Stimulated activated CD8-positive, alpha-beta memory T cell treated with anti-CD3 and anti-CD28 coated beads, Interleukin-12 subunit alpha, Interleukin-12 subunit beta, amount 100 ng/mL, for 4 hours (primary cell): ENCODE measurements at regions not wholly inside any gene's neighbourhood (a gene's known extent, or its start where the extent isn't known, plus 50 kb on each side); places are given as distances from the start of the nearest gene placed in this dataset.

Experiments used
- DNase-seq: peaks from one replicate; pipeline ENCODE4 v3.0.0-alpha.2; 2020; ENCODE audit warnings: low read depth

GRCh38 chr6:102407886-102408741 is 1014.6 kb downstream of the GRIK2 start:
- no peak for DNase-seq

- DNase-seq, result no peak
These were observed 1012.4 kb downstream of the GRIK2 start for GRCh38 chr6:102405860-102406259.

GRCh38 chr6:102402635-102403329 is 1009.3 kb downstream of the GRIK2 start:
- no peak for DNase-seq

- no peak for DNase-seq
These were observed 1005.4 kb downstream of the GRIK2 start for GRCh38 chr6:102398788-102399390.

GRCh38 chr6:102390541-102390940 is 997.0 kb downstream of the GRIK2 start:
- no peak for DNase-seq

DNA sequence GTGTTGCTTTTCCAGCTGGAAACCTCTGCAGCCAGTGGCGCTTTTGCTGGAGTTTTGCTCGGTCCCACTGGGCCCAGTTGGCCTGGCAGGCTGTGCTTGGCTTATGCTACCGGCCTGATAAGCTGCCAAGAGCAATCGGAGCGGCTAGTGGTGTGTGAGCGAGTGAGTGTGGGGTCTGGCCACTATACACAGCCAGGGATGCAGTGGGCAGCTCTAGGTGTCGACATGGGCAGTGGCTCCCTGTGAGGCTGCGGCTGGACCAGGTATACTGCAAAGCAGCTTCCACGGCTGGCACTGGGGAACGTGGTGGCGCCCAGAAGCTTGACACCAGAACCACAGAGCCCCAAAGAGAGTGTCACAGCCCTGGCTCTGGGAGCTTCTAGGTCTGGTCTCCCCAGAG is 996.5 kb downstream of the GRIK2 start:
- no peak for DNase-seq

DNA sequence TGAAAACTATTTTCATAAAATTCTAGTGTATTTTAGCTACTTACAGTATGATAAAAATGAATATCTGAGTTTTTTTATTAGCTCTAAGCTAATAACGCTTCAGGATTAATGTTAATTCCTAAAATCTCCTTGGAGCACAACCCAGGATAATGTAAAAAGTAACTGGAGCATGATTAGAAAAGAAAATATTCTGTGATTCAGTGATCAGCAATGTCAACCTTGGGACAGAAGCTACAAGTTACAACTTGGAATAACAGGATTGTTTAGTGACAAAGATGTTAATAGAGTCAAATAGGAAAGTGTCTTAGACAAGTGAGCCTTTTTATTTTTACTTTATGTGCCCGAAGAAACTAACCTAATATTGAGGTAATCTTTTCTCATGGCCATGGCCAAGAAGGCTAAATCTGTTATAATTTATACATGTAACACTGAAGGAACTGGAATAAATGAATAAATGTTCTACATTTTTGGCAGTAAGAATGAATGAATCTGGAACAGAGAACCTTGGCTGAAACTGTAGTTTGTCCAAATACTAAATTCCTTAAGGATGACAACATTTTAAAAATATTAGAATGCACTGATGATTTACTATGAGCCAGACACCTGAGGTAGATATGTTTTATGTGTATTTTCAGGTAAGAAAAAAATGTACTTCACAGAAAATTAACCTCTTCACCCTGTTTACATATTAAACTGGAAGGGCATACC is 994.0 kb downstream of the GRIK2 start:
- DNase-seq, result no peak

DNA sequence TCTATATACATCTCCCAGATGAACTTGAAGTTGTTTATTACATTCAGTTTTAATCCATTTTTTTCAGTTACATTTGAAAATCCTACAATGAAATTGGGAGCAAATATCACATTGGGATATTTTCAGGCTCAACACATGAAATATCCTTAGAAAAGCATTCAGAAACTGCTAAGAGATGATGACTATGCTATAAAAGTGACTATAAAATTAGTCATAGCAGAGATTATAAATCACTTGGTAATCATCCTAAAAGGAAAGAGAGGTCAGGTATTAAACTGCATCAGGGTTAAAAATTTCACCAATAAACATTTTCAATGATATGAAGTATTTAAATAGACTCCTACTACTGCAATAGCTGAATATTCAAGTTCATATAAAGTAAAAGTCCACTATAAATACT is 987.7 kb downstream of the GRIK2 start:
- DNase-seq, result no peak

- DNase-seq, result no peak
These were observed 962.7 kb downstream of the GRIK2 start for GRCh38 chr6:102356170-102356569.

DNA sequence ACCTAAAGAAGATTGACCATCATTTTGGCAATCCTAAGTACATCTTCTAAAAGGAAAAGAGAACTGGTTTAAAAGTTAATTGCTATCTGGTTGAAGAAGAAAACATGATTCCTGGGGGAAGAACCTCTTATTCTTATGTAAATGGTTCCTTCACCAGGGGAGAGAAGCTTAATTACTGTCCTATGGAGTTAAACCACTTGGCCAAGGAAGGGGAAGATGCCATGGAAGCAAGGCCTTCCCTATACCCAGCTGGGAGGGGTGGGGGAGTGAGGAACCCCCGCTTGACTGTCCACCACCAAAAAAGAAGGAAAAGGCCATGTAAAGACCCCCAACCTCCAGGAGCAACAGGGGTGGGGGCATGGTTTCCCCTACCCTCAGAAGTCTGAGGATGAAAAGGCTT is 962.1 kb downstream of the GRIK2 start:
- no peak for DNase-seq

- DNase-seq, result no peak
These were observed 959.0 kb downstream of the GRIK2 start for GRCh38 chr6:102352552-102352951.

GRCh38 chr6:102344769-102345168 is 951.3 kb downstream of the GRIK2 start:
- no peak for DNase-seq

DNA sequence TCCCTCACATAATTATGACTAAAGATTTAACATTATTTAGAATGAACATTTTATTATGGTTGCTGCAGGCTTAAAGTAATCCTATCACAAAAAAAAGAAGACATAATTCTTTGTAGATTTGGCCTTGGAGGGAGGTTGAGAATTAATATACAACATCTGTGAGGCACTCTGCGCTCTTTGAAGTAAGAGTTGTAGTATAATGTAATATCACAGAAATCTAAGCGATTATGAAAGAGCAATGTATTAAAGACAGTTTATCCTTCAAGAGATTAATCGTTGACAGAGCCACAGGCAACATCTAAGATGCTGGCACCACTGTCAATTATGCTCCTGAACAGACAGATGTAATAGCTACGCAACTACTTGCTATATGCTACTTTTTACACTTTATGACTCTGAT is 946.8 kb downstream of the GRIK2 start:
- no peak for DNase-seq

DNA sequence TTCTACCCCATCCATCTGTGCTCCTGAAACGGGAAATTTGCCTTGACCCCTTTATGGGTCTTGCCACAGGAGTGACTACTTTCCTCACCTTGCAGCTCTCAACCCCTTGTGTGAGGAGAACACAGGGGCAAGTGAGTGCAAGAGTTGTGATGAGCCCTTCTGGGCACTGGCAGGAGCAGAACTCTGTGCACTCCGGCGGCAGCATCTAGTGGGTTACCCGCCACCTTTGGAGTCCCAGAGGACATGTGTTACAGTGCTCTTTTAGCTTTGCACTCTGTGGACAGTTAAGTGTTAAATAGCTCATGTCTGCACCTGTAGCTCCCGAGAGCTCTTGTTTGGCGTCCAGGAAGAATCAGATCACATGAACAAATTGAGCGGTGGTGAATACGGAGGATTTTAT is 940.2 kb downstream of the GRIK2 start:
- DNase-seq, result no peak

DNA sequence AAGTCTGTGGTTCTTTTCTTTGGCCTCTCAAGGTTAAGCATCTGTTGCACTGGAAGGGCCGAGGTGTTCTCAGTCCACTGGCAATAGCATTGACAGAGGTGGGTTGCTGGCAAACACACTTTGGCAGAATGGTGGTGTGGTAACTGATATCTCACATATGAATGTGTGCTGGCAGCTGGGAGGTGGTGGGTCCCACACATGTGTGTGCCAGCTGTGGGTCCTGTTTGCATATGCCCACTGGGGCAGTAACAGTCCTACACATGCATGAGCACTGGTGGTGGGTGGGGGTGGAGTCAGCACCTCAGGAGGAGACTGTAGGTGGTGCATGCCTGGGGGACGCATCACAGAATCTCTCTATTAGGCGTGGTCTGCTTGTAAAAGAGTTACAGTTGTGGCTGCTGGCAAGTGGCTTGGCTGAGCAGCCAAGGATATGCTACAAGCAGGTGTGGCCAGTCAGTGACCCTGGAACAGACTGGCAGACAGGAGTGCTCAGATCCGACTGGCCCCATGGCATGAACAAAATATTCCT is 934.3 kb downstream of the GRIK2 start:
- DNase-seq, result no peak

DNA sequence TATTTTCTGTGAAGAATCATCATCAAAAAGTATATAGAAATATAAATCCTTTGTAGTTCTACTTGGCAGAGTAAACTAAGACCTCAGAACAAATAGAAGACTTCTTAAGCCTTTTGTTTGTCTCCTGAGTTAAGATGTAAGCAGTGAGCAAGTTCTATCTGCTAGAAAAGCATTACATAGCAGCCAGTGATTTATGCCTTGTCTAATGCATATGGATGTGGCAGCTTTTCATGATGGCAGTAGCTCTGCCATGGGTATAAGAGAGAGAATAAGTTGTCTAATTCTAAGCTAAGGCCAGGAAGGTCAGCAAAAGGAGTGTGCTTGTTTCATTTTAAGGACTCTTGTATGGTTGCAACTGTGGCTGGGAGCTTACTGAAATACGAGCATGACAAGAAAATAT is 920.2 kb downstream of the GRIK2 start:
- no peak for DNase-seq

DNA sequence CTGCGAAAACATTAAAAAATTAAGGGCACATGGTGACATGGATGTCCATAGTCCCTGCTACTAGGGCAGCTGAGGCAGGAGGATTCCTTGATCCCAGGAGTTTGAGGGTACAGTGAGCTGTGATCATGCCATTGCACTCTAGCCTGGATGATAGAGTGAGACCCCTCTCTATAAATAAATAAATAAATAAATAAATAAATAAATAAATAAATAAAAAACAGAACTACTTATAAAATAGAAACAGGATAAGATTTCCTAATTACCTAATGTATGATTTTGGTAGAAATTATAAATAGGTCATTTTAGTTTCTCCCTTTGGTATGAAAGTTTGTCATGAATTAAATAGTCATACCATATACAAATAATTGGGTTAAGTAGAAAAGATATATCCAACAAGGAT is 916.2 kb downstream of the GRIK2 start:
- DNase-seq, result no peak

DNA sequence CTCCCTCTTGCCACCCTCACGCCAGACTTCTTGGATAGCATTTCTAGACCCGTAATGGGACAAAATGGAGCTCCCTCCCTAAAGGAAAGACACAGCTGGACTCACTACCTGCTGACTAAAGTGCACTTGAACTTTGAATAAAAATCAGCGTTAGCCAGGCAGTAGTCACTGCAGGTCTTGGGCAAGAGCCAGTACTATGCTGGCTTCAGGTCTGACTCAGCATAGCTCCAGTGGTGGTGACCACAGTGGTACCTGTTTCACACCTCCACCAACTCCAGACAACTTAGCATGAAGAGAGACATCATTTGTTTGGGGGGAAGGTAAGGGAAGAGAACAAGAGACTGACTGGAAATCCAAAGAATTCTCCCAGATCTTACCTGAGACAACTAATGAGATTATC is 906.8 kb downstream of the GRIK2 start:
- DNase-seq, result no peak

DNA sequence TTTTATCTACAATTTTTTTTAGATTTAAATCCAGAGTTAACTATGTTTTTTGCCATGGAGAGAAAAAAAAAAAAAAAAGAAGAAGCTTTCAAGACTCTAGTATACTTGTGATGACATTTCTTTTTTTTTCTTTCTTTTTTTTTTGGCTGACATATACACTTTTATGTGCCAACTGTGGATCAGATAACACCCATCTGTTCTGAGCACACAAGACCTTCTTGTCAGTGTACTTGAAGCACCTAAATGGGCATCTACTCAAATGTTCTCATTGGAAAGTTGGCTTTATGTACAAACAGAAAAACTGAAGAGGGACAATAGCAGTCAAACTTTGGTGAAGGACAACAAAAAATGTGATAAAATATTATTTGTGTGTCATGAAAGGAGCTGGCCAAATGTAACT is 904.5 kb downstream of the GRIK2 start:
- no peak for DNase-seq
